ENCODE measurements at regions not wholly inside any gene's neighbourhood (a gene's known extent, or its start where the extent isn't known, plus 50 kb on each side); places are given as distances from the start of the nearest gene placed in this dataset.

DNA sequence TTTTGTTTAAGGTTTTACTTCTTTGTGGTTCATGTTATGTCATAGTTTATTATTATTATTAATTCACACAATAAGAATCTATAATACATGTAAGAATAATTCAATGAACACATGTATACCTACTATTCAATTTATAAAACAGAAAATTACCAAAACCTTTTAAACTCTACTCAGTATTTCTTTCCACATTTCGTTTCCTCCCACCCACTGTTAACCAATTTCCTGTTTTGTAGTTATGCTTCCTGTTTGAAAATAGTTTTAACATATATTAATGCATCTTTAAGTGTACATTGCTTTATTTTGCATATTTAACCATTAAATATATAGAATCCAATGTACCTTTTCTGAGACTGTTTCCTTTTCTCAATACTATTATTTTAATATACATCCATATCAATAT lies 397.9 kb upstream of the SPTLC3 start (continued):
- TF ChIP-seq NFE2L1 (CRISPR knock-in tag; IDR thresholded peaks at IDR 0.05): no peak
- TF ChIP-seq, protein P1, sequence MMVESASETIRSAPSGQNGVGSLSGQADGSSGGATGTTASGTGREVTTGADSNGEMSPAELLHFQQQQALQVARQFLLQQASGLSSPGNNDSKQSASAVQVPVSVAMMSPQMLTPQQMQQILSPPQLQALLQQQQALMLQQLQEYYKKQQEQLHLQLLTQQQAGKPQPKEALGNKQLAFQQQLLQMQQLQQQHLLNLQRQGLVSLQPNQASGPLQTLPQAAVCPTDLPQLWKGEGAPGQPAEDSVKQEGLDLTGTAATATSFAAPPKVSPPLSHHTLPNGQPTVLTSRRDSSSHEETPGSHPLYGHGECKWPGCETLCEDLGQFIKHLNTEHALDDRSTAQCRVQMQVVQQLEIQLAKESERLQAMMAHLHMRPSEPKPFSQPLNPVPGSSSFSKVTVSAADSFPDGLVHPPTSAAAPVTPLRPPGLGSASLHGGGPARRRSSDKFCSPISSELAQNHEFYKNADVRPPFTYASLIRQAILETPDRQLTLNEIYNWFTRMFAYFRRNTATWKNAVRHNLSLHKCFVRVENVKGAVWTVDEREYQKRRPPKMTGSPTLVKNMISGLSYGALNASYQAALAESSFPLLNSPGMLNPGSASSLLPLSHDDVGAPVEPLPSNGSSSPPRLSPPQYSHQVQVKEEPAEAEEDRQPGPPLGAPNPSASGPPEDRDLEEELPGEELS (CRISPR knock-in tag; IDR thresholded peaks at IDR 0.05): no peak
- TF ChIP-seq, protein P2, sequence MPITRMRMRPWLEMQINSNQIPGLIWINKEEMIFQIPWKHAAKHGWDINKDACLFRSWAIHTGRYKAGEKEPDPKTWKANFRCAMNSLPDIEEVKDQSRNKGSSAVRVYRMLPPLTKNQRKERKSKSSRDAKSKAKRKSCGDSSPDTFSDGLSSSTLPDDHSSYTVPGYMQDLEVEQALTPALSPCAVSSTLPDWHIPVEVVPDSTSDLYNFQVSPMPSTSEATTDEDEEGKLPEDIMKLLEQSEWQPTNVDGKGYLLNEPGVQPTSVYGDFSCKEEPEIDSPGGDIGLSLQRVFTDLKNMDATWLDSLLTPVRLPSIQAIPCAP (CRISPR knock-in tag; IDR thresholded peaks at IDR 0.05): no peak
- TF ChIP-seq ZNF317 (CRISPR knock-in tag; IDR thresholded peaks at IDR 0.05; ENCODE audit: borderline replicate concordance, low read depth): no peak
- TF ChIP-seq NFATC4 (CRISPR knock-in tag; IDR thresholded peaks at IDR 0.05): no peak
- TF ChIP-seq, protein P3, sequence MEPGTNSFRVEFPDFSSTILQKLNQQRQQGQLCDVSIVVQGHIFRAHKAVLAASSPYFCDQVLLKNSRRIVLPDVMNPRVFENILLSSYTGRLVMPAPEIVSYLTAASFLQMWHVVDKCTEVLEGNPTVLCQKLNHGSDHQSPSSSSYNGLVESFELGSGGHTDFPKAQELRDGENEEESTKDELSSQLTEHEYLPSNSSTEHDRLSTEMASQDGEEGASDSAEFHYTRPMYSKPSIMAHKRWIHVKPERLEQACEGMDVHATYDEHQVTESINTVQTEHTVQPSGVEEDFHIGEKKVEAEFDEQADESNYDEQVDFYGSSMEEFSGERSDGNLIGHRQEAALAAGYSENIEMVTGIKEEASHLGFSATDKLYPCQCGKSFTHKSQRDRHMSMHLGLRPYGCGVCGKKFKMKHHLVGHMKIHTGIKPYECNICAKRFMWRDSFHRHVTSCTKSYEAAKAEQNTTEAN (CRISPR knock-in tag; IDR thresholded peaks at IDR 0.05): no peak
- no peak for TF ChIP-seq ELF4 (CRISPR knock-in tag; IDR thresholded peaks at IDR 0.05; ENCODE audit: low read depth)
- TF ChIP-seq JAZF1 (CRISPR knock-in tag; IDR thresholded peaks at IDR 0.05): no peak
- TF ChIP-seq, protein P4, sequence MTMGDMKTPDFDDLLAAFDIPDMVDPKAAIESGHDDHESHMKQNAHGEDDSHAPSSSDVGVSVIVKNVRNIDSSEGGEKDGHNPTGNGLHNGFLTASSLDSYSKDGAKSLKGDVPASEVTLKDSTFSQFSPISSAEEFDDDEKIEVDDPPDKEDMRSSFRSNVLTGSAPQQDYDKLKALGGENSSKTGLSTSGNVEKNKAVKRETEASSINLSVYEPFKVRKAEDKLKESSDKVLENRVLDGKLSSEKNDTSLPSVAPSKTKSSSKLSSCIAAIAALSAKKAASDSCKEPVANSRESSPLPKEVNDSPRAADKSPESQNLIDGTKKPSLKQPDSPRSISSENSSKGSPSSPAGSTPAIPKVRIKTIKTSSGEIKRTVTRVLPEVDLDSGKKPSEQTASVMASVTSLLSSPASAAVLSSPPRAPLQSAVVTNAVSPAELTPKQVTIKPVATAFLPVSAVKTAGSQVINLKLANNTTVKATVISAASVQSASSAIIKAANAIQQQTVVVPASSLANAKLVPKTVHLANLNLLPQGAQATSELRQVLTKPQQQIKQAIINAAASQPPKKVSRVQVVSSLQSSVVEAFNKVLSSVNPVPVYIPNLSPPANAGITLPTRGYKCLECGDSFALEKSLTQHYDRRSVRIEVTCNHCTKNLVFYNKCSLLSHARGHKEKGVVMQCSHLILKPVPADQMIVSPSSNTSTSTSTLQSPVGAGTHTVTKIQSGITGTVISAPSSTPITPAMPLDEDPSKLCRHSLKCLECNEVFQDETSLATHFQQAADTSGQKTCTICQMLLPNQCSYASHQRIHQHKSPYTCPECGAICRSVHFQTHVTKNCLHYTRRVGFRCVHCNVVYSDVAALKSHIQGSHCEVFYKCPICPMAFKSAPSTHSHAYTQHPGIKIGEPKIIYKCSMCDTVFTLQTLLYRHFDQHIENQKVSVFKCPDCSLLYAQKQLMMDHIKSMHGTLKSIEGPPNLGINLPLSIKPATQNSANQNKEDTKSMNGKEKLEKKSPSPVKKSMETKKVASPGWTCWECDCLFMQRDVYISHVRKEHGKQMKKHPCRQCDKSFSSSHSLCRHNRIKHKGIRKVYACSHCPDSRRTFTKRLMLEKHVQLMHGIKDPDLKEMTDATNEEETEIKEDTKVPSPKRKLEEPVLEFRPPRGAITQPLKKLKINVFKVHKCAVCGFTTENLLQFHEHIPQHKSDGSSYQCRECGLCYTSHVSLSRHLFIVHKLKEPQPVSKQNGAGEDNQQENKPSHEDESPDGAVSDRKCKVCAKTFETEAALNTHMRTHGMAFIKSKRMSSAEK (CRISPR knock-in tag; IDR thresholded peaks at IDR 0.05; ENCODE audit: borderline replicate concordance): no peak

DNA sequence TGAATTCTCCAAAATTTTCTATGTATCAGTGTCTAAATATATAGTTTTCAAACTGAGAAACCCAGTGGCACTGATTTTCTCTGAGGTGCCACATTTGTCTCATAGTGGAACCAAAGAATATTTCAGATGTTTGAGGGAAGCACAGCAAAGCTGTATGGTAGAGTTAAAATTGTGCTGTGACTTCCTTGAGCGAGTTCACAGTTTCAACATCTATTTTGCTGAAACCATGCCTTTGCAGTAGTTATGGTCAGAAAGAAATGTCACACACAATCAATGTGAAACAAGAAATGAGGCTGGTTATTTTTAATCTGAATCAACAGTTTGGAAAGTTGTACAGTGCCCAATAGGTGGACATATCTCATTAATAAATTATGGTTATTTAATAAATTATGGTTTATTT lies 394.0 kb upstream of the SPTLC3 start:
- peaks cover 16% of the 10 kb centered on the region for H3K9me3 Mint-ChIP-seq
- H3K27ac Mint-ChIP-seq: no peak overlapping the region
- ChIA-PET POLR2A (no interaction called here), CTCF (no interaction called here)
- 0 out of 2 replicates have a peak, but pooled peaks cover 3% of the 10 kb centered on the region for H3K36me3 Mint-ChIP-seq
- no peaks in the 10 kb centered on the region for H3K27me3 Mint-ChIP-seq (ENCODE audit: low read depth)
- DNase-seq (ENCODE audit: low spot score) (no peak), ATAC-seq (no peak)
- TF ChIP-seq SMAD3 (CRISPR knock-in tag; IDR thresholded peaks at IDR 0.05; ENCODE audit: borderline replicate concordance) (no peak), NFYB (CRISPR knock-in tag; conservative IDR thresholded peaks at IDR 0.05; ENCODE audit: low read depth) (no peak), TEAD1 (CRISPR knock-in tag; IDR thresholded peaks at IDR 0.05) (no peak), SMAD4 (CRISPR knock-in tag; IDR thresholded peaks at IDR 0.05) (no peak), JAZF1 (CRISPR knock-in tag; IDR thresholded peaks at IDR 0.05) (no peak)
- TF ChIP-seq, protein P3 (CRISPR knock-in tag; IDR thresholded peaks at IDR 0.05): no peak
- TF ChIP-seq, protein P5, sequence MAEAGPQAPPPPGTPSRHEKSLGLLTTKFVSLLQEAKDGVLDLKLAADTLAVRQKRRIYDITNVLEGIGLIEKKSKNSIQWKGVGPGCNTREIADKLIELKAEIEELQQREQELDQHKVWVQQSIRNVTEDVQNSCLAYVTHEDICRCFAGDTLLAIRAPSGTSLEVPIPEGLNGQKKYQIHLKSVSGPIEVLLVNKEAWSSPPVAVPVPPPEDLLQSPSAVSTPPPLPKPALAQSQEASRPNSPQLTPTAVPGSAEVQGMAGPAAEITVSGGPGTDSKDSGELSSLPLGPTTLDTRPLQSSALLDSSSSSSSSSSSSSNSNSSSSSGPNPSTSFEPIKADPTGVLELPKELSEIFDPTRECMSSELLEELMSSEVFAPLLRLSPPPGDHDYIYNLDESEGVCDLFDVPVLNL (CRISPR knock-in tag; IDR thresholded peaks at IDR 0.05; ENCODE audit: borderline replicate concordance, low read depth): no peak
- TF ChIP-seq, protein P6, sequence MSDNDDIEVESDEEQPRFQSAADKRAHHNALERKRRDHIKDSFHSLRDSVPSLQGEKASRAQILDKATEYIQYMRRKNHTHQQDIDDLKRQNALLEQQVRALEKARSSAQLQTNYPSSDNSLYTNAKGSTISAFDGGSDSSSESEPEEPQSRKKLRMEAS (CRISPR knock-in tag; IDR thresholded peaks at IDR 0.05): no peak
- TF ChIP-seq, protein P7, sequence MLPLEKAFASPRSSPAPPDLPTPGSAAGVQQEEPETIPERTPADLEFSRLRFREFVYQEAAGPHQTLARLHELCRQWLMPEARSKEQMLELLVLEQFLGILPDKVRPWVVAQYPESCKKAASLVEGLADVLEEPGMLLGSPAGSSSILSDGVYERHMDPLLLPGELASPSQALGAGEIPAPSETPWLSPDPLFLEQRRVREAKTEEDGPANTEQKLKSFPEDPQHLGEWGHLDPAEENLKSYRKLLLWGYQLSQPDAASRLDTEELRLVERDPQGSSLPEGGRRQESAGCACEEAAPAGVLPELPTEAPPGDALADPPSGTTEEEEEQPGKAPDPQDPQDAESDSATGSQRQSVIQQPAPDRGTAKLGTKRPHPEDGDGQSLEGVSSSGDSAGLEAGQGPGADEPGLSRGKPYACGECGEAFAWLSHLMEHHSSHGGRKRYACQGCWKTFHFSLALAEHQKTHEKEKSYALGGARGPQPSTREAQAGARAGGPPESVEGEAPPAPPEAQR (CRISPR knock-in tag; IDR thresholded peaks at IDR 0.05): no peak
- H3K4me3 Mint-ChIP-seq: no peak overlapping the region
- no peaks in the 10 kb centered on the region; the same call in 1 of the 2 replicates for H3K4me1 Mint-ChIP-seq

Data from WTC11 (cell line).